A549 (cell line): ENCODE measurements at regions not wholly inside any gene's neighbourhood (a gene's known extent, or its start where the extent isn't known, plus 50 kb on each side); places are given as distances from the start of the nearest gene placed in this dataset.

Experiments
- BHLHE40 ChIP-seq: IDR thresholded peaks from 2 replicates; pipeline ENCODE4 v1.6.1; 2012; ENCODE audit warnings: low read depth, low read length, inconsistent platforms
- CBX2 ChIP-seq: fragments of 200-600 bp; sonication (generic); IDR thresholded peaks from 2 replicates; pipeline ENCODE4 v1.6.1; 2016; ENCODE audit warnings: low read depth, mild to moderate bottlenecking, borderline replicate concordance
- CEBPB ChIP-seq, 2 experiments: fragments of >200 bp in 1 of 2; sonication (Bioruptor Twin) in 1 of 2; formaldehyde crosslinking in 1 of 2; IDR thresholded peaks; 2 replicates each; pipeline ENCODE4 v1.6.1; 2012 to 2016
- CHD4 ChIP-seq: fragments of 200-600 bp; sonication (generic); IDR thresholded peaks from 2 replicates; pipeline ENCODE4 v1.6.1; 2016; ENCODE audit warnings: antibody characterized with exemption, mild to moderate bottlenecking, borderline replicate concordance
- CTCF ChIP-seq: fragments of >200 bp; sonication (Bioruptor Twin); formaldehyde crosslinking; IDR thresholded peaks from 3 replicates; pipeline ENCODE4 v1.5.1; 2016
- KDM5A ChIP-seq: fragments of 200-600 bp; sonication (generic); IDR thresholded peaks from 2 replicates; pipeline ENCODE4 v1.6.1; 2016; ENCODE audit warnings: antibody characterized with exemption, mild to moderate bottlenecking
- MAX ChIP-seq: IDR thresholded peaks from 2 replicates; pipeline ENCODE4 v1.6.1; 2012
- MAZ ChIP-seq: fragments of 150-350 bp; IDR thresholded peaks from 2 replicates; pipeline ENCODE4 v1.6.1; 2014; ENCODE audit warnings: antibody characterized with exemption, low read depth, low read length, borderline replicate concordance
- PBX3 ChIP-seq: IDR thresholded peaks from 2 replicates; pipeline ENCODE4 v1.6.1; 2012
- POLR2A ChIP-seq: IDR thresholded peaks from 2 replicates; pipeline ENCODE4 v1.6.1; 2012; ENCODE audit warnings: mild to moderate bottlenecking, low read length
- RCOR1 ChIP-seq: fragments of 150-350 bp; IDR thresholded peaks from 2 replicates; pipeline ENCODE4 v1.6.1; 2014; ENCODE audit warnings: antibody characterized with exemption, low read length, low read depth
- SMC3 ChIP-seq: fragments of >200 bp; sonication (Bioruptor Twin); formaldehyde crosslinking; IDR thresholded peaks from 3 replicates; pipeline ENCODE4 v1.6.1; 2018; ENCODE audit warnings: inconsistent platforms
- SREBF2 ChIP-seq: fragments of 450-650 bp; IDR thresholded peaks from 2 replicates; pipeline ENCODE4 v1.6.1; 2014; ENCODE audit warnings: mild to moderate bottlenecking, moderate library complexity

GRCh38 chr6:9173229-9173628, 737.9 kb upstream of the SLC35B3 start:
- no peak for TF ChIP-seq CHD4
- TF ChIP-seq KDM5A, result no peak
- no peak for TF ChIP-seq CTCF
- no peak for TF ChIP-seq BHLHE40
- no peak for TF ChIP-seq POLR2A
- TF ChIP-seq SREBF2, result no peak
- no peak for TF ChIP-seq SMC3
- no peak for TF ChIP-seq RCOR1
- TF ChIP-seq PBX3, result no peak
- no peak for TF ChIP-seq CBX2
- no peak for TF ChIP-seq MAZ
- no peak for TF ChIP-seq CEBPB (IDR thresholded peaks at IDR 0.05)
- no peak for TF ChIP-seq MAX
